Activated CD4-positive, alpha-beta T cell treated with anti-CD3 and anti-CD28 coated beads, Interleukin-2, amount 10 ng/mL, durations not matched to agents 24 days and 14 days (primary cell): ENCODE measurements at regions not wholly inside any gene's neighbourhood (a gene's known extent, or its start where the extent isn't known, plus 50 kb on each side); places are given as distances from the start of the nearest gene placed in this dataset.
"Not testable (repeated sequence)": the region's sequence is repeated elsewhere in the genome, so short reads cannot be mapped to it uniquely, and the experiment has no call there.

Source experiments
- DNase-seq: peaks from one replicate; pipeline ENCODE4 v3.0.0; 2022
- H3K27ac Mint-ChIP-seq: one replicate; pipeline ENCODE4 v1.8.0; 2022; ENCODE audit warnings: mild to moderate bottlenecking, mixed read lengths
- H3K27me3 Mint-ChIP-seq: one replicate; pipeline ENCODE4 v1.8.0; 2022; ENCODE audit warnings: mixed read lengths
- H3K36me3 Mint-ChIP-seq: one replicate; pipeline ENCODE4 v1.8.0; 2022; ENCODE audit warnings: low read depth, mild to moderate bottlenecking, mixed read lengths
- H3K4me1 Mint-ChIP-seq: one replicate; pipeline ENCODE4 v1.8.0; 2021; ENCODE audit warnings: mixed read lengths
- H3K4me3 Mint-ChIP-seq: one replicate; pipeline ENCODE4 v1.8.0; 2022; ENCODE audit warnings: mild to moderate bottlenecking, moderate library complexity, mixed read lengths
- H3K9me3 Mint-ChIP-seq: one replicate; pipeline ENCODE4 v1.8.0; 2021; ENCODE audit warnings: mixed read lengths
- intact Hi-C: fragments of 100-400 bp; cut with micrococcal nuclease; formaldehyde crosslinking; loops from one replicate; pipeline ENCODE4 v1.15.1; 2023

DNA sequence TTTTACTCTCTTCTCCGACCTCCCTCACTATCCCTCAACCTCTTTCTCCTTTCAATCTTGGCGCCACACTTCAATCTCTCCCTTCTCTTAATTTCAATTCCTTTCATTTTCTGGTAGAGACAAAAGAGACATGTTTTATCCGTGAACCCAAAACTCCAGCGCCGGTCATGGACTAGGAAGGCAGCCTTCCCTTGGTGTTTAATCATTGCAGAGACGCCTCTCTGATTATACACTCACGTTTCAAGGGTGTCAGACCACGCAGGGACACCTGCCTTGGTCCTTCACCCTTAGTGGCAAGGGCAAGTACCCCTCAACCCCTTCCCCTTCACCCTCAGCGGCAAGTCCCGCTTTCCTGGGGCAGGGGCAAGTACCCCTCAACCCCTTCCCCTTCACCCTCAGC, 92.3 kb upstream of the CCDC180 start:
- H3K27me3 Mint-ChIP-seq: peaks cover 38% of the 10 kb centered on the region
- DNase-seq, H3K27ac Mint-ChIP-seq, H3K36me3 Mint-ChIP-seq, H3K4me1 Mint-ChIP-seq, H3K4me3 Mint-ChIP-seq, H3K9me3 Mint-ChIP-seq, intact Hi-C loops: not testable (repeated sequence)

DNA sequence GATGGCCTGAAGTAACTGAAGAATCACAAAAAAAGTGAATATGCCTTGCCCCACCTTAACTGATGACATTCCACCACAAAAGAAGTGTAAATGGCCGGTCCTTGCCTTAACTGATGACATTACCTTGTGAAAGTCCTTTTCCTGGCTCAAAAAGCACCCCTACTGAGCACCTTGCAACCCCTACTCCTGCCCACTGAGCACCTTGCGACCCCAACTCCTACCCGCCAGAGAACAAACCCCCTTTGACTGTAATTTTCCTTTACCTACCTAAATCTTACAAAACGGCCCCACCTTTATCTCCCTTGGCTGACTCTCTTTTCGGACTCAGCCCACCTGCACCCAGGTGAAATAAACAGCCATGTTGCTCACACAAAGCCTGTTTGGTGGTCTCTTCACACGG, 92.9 kb upstream of the CCDC180 start:
- H3K4me1 Mint-ChIP-seq, H3K4me3 Mint-ChIP-seq, DNase-seq, intact Hi-C loops, H3K9me3 Mint-ChIP-seq, H3K27ac Mint-ChIP-seq, H3K36me3 Mint-ChIP-seq: not testable (repeated sequence)
- H3K27me3 Mint-ChIP-seq: peaks cover 32% of the 10 kb centered on the region

DNA sequence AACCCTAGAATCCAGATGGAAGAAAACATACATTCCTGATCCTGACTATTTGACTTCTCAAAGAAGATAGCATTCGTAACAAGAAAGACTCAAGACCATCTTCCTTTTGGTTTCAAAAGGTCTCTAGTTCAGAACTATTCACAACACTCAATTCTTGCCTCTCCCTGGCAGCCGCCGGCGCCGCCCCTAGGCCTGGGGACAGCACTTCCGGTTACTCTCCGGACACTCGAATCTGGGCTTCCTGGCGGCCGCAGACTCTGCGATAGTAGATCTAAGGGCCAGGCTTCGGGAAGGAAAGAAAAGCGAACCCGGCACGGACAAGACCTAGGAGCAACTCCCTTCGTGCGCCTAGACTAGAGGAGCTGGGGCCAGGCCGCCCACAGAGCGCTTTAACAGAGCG, 107.8 kb upstream of the CCDC180 start:
- H3K4me3 Mint-ChIP-seq, H3K9me3 Mint-ChIP-seq, H3K4me1 Mint-ChIP-seq, H3K27me3 Mint-ChIP-seq, DNase-seq, H3K36me3 Mint-ChIP-seq, intact Hi-C loops, H3K27ac Mint-ChIP-seq: not testable (repeated sequence)

DNA sequence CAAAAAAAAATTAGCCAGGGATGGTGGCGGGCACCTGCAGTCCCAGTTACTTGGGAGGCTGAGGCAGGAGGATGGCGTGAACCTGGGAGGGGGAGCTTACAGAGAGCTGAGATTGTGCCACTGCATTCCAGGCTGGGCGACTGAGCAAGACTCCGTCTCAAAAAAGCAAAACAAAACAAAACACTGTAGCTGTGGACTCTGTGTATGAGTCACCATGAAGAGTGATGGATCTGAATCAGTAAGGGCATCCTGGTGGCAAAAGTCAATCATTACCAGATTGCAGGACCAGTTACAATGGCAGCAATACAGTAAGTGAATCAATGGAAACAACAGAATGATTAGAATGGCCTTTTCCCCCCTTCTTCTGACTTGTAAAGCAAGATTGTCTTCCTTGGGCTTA, 113.7 kb upstream of the CCDC180 start:
- H3K27me3 Mint-ChIP-seq, DNase-seq, H3K4me1 Mint-ChIP-seq, H3K4me3 Mint-ChIP-seq, H3K36me3 Mint-ChIP-seq, intact Hi-C loops, H3K27ac Mint-ChIP-seq, H3K9me3 Mint-ChIP-seq: not testable (repeated sequence)

DNA sequence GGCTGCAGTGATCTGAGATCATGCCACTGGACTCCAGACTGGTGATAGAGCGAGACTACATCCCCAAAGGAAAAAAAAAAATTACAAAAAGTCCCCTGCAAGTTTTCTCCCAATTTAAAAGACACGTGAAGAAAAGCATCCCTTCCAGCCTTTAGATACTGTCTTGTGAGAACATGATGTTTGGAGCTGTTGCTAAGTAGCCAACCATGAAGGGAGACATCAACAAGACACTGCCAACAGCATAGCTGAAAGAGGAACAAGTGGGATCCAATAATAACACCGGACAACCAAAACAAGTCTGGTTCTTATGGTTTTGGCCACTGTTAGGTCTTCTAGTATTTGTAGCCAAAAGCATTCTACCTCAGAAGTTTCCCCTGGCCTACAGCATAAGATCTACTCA, 118.9 kb upstream of the CCDC180 start:
- Mint-ChIP-seq H3K4me3 (no peak overlapping the region), H3K27ac (no peak overlapping the region), H3K4me1 (no peaks in the 10 kb centered on the region), H3K27me3 (peaks cover 9% of the 10 kb centered on the region), H3K9me3 (peaks cover 4% of the 10 kb centered on the region), H3K36me3 (no peaks in the 10 kb centered on the region)
- DNase-seq: no peak
- intact Hi-C loops: no loop called here

GRCh38 chr9:97187706-97188105, 119.8 kb upstream of the CCDC180 start:
- intact Hi-C loops, H3K27ac Mint-ChIP-seq, H3K4me3 Mint-ChIP-seq, H3K27me3 Mint-ChIP-seq, H3K9me3 Mint-ChIP-seq, H3K36me3 Mint-ChIP-seq, H3K4me1 Mint-ChIP-seq, DNase-seq: not testable (repeated sequence)

DNA sequence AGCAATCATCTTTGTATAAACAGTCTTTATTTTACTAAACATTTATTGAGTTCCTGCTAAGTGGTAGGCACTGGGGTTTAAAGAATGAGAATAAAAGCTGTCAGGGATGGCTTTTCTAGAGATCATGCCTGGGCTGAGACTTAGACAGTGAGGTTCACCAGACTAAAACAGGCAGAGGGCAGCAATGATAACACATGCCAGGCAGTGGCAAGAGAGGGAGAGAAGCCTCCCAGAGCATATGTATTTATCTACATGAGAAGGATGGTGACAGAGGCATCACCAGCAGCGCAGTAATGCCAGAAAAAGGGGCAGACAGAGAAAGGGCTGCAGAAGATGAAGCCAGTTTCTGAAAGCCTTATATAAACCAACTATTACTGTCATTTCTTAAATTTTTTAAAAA, 121.0 kb upstream of the CCDC180 start:
- DNase-seq: no peak
- Mint-ChIP-seq H3K27me3 (peaks cover 10% of the 10 kb centered on the region), H3K4me3 (no peak overlapping the region), H3K36me3 (no peaks in the 10 kb centered on the region), H3K9me3 (no peaks in the 10 kb centered on the region), H3K27ac (no peak overlapping the region), H3K4me1 (no peaks in the 10 kb centered on the region)
- intact Hi-C loops: no loop called here

DNA sequence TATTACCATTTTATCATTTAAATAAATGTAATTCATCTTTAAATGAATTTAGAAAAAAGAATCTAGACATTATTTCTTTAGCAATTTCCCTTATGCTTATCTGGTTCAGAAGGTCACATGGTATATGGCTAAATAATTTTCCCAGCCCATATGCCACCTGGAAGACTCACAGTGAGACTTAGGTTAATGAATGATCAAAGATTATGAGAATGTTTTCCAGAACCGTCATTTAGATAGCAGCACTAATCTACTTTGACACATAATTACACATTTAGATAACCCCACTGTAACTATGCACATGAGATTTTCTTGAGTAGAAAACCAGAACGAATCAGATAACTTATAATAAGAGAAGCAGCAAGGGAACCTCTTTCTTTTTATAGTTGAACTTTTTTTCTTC, 124.9 kb upstream of the CCDC180 start:
- H3K4me3 Mint-ChIP-seq, H3K27ac Mint-ChIP-seq, intact Hi-C loops, H3K9me3 Mint-ChIP-seq, H3K4me1 Mint-ChIP-seq, H3K36me3 Mint-ChIP-seq, DNase-seq: not testable (repeated sequence)
- peaks cover 15% of the 10 kb centered on the region for H3K27me3 Mint-ChIP-seq

DNA sequence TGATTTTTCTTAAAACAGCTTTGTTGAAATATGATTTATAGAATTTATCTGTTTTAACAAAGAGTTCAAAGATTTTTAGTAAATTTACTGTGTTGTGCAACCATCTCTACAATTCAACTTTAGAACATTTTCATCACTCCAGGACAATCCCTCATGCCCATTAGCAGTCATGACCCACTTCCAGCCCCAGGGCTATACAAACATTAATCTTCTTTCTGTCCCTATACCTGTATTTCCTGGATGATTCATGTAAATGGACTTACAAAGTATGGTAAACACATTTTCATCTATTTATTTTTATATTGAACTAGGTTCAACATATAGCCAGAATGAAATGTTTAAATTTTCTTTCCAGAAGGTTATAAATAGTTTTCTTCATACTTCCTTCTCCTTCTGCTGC, 127.8 kb upstream of the CCDC180 start:
- Mint-ChIP-seq H3K9me3 (peaks cover 3% of the 10 kb centered on the region), H3K4me1 (no peaks in the 10 kb centered on the region), H3K4me3 (no peak overlapping the region), H3K27ac (no peak overlapping the region), H3K27me3 (peaks cover 14% of the 10 kb centered on the region), H3K36me3 (no peaks in the 10 kb centered on the region)
- intact Hi-C loops: no loop called here
- DNase-seq: no peak

- no peak for DNase-seq
- peaks cover 9% of the 10 kb centered on the region for H3K9me3 Mint-ChIP-seq
- H3K4me3 Mint-ChIP-seq: no peak overlapping the region
- no peaks in the 10 kb centered on the region for H3K4me1 Mint-ChIP-seq
- H3K27ac Mint-ChIP-seq: no peak overlapping the region
- peaks cover 11% of the 10 kb centered on the region for H3K27me3 Mint-ChIP-seq
- intact Hi-C loops: no loop called here
- H3K36me3 Mint-ChIP-seq: no peaks in the 10 kb centered on the region
Observed at GRCh38 chr9:97176206-97176605, 131.3 kb upstream of the CCDC180 start.

DNA sequence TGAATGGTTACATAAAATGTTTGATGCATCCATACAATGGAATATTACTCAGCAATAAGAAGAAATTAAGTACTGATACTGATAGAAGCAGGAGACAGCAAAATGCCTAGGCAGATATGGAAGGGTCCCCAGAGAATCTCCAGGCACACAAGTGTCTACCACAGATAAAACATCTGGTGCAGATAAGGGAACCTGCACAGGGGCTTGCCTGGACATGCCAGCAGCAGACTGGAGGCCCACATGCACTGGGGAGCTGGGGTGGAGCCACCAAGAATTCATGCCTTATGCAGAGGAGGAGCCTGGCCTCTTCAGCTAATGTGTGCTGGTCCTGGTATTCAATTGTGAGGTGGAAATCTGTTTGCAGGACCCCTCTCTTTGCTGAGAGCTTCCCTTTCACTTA, 129.2 kb upstream of the CTSV start:
- not testable (repeated sequence) for H3K27me3 Mint-ChIP-seq, DNase-seq, H3K4me3 Mint-ChIP-seq, H3K27ac Mint-ChIP-seq, H3K9me3 Mint-ChIP-seq, H3K36me3 Mint-ChIP-seq
- H3K4me1 Mint-ChIP-seq: peaks cover 12% of the 10 kb centered on the region
- intact Hi-C loops: loop anchor here (5.0 kb wide), 1 partner anchor 311 kb away; no protein-coding TSS in a partner anchor

GRCh38 chr9:97166496-97167138, 127.7 kb upstream of the CTSV start:
- Mint-ChIP-seq H3K27ac (peak overlapping the region; percentile 0), H3K4me1 (peaks cover 12% of the 10 kb centered on the region)
- H3K36me3 Mint-ChIP-seq, H3K4me3 Mint-ChIP-seq, H3K9me3 Mint-ChIP-seq, H3K27me3 Mint-ChIP-seq: not testable (repeated sequence)
- intact Hi-C loops: loop anchor here (5.0 kb wide), 1 partner anchor 309 kb away; no protein-coding TSS in a partner anchor
- peak; percentile 60 for DNase-seq

DNA sequence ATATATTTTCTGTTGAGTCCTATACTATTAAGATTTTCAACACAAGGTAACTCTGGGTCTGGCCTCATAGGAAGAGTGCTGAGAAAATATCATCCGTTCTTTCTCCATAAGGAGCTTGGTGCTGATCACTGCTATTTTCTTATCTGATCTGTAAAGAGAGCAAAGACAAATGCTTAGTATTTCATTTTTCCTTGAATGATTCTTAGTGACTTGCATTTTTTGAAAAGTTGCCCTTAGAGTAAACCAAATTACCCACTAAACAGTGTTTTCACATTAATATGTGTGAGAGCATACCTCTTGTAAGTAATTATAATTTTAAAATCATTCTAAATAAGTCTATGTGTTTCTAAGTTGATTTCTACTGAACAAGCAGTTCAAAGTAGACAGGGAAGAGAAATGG, 121.3 kb upstream of the CTSV start:
- H3K27ac Mint-ChIP-seq: no peak overlapping the region
- H3K4me1 Mint-ChIP-seq: peaks cover under 1% of the 10 kb centered on the region
- no peaks in the 10 kb centered on the region for H3K9me3 Mint-ChIP-seq
- H3K4me3 Mint-ChIP-seq: no peak overlapping the region
- DNase-seq: no peak
- H3K27me3 Mint-ChIP-seq: peaks cover 7% of the 10 kb centered on the region
- no peaks in the 10 kb centered on the region for H3K36me3 Mint-ChIP-seq
- intact Hi-C loops: no loop called here

- intact Hi-C loops, H3K27me3 Mint-ChIP-seq, H3K9me3 Mint-ChIP-seq, H3K4me1 Mint-ChIP-seq, H3K27ac Mint-ChIP-seq, H3K4me3 Mint-ChIP-seq, H3K36me3 Mint-ChIP-seq, DNase-seq: not testable (repeated sequence)
Observed at GRCh38 chr9:97158722-97159121, 119.8 kb upstream of the CTSV start.

DNA sequence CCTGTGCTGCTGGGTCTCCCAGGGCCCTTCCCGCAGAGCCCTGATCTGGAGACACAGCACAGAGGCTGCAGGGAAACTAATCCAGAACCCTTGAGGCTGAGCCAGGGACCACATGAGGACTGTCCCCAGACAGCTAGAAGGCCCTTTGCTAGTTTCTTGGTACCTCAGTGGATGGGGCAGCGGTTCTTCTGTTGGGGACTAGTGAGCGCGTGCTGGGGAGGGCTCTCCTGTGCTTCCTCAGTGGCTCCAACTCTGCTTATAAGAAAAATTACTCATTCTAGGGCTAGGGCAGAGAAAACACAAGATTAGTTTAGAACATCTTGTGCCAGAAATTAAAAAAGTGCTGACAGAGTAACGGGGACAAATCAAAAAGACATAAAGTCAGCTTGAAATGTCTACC, 116.5 kb upstream of the CTSV start:
- H3K4me3 Mint-ChIP-seq, intact Hi-C loops, H3K36me3 Mint-ChIP-seq, DNase-seq, H3K27me3 Mint-ChIP-seq, H3K27ac Mint-ChIP-seq, H3K9me3 Mint-ChIP-seq, H3K4me1 Mint-ChIP-seq: not testable (repeated sequence)
